ENCODE measurements at regions not wholly inside any gene's neighbourhood (a gene's known extent, or its start where the extent isn't known, plus 50 kb on each side); places are given as distances from the start of the nearest gene placed in this dataset.

- TF ChIP-seq REST (IDR thresholded peaks at IDR 0.05; ENCODE audit: low read depth, low read length) = peak; percentile 65; the same call in 1 of the 2 replicates
- peak; percentile 29; the same call in 1 of the 2 replicates for TF ChIP-seq NFIC (IDR thresholded peaks at IDR 0.05; ENCODE audit: borderline replicate concordance)
- TF ChIP-seq PBX3 (IDR thresholded peaks at IDR 0.05) = peak; percentile 47
- TF ChIP-seq, protein P1, sequence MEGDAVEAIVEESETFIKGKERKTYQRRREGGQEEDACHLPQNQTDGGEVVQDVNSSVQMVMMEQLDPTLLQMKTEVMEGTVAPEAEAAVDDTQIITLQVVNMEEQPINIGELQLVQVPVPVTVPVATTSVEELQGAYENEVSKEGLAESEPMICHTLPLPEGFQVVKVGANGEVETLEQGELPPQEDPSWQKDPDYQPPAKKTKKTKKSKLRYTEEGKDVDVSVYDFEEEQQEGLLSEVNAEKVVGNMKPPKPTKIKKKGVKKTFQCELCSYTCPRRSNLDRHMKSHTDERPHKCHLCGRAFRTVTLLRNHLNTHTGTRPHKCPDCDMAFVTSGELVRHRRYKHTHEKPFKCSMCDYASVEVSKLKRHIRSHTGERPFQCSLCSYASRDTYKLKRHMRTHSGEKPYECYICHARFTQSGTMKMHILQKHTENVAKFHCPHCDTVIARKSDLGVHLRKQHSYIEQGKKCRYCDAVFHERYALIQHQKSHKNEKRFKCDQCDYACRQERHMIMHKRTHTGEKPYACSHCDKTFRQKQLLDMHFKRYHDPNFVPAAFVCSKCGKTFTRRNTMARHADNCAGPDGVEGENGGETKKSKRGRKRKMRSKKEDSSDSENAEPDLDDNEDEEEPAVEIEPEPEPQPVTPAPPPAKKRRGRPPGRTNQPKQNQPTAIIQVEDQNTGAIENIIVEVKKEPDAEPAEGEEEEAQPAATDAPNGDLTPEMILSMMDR (IDR thresholded peaks at IDR 0.05) = peak; percentile 94
- TF ChIP-seq RCOR1 (IDR thresholded peaks at IDR 0.05; ENCODE audit: low read length) = peak; percentile 61; the same call in 1 of the 2 replicates
- peak; percentile 92 for TF ChIP-seq RXRA (IDR thresholded peaks at IDR 0.05; ENCODE audit: borderline replicate concordance, low read depth)
- TF ChIP-seq POLR2AphosphoS5 (IDR thresholded peaks at IDR 0.05; ENCODE audit: low read depth, low read length) = peak; percentile 79
- no peak; the same call in none of the 2 replicates for TF ChIP-seq NRF1 (IDR thresholded peaks at IDR 0.05; ENCODE audit: low read depth, low read length)
- peak; percentile 97 for TF ChIP-seq TAF1 (IDR thresholded peaks at IDR 0.05; ENCODE audit: borderline replicate concordance, low read depth, low read length)
- no peak for TF ChIP-seq FOXM1 (IDR thresholded peaks at IDR 0.05; ENCODE audit: low read depth)
- no peak for TF ChIP-seq RFX5 (IDR thresholded peaks at IDR 0.05; ENCODE audit: low read length)
- TF ChIP-seq, protein P2, sequence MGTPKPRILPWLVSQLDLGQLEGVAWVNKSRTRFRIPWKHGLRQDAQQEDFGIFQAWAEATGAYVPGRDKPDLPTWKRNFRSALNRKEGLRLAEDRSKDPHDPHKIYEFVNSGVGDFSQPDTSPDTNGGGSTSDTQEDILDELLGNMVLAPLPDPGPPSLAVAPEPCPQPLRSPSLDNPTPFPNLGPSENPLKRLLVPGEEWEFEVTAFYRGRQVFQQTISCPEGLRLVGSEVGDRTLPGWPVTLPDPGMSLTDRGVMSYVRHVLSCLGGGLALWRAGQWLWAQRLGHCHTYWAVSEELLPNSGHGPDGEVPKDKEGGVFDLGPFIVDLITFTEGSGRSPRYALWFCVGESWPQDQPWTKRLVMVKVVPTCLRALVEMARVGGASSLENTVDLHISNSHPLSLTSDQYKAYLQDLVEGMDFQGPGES (IDR thresholded peaks at IDR 0.05; ENCODE audit: low read depth, low read length) = no peak
- TF ChIP-seq MAX (IDR thresholded peaks at IDR 0.05; ENCODE audit: low read depth) = peak; percentile 96
- TF ChIP-seq ELF1 (IDR thresholded peaks at IDR 0.05) = peak; percentile 79
- peak in 1 of 2 experiments; percentile 62; a peak in 1 of 4 replicates for TF ChIP-seq EP300 (IDR thresholded peaks at IDR 0.05; ENCODE audit: borderline replicate concordance in 1 of 2, low read depth in 1 of 2, low read length in 1 of 2)
- TF ChIP-seq SMC3 (IDR thresholded peaks at IDR 0.05; ENCODE audit: low read depth, low read length) = peak; percentile 17; the same call in 1 of the 2 replicates
- TF ChIP-seq GATA2 (CRISPR knock-in tag; IDR thresholded peaks at IDR 0.05) = no peak
- no peak for TF ChIP-seq FOSL2 (IDR thresholded peaks at IDR 0.05; ENCODE audit: borderline replicate concordance, low read depth)
- 0 out of 2 replicates have a peak, but pooled peaks have one; percentile 8 for TF ChIP-seq TEAD4 (IDR thresholded peaks at IDR 0.05; ENCODE audit: borderline replicate concordance, insufficient read depth)
- TF ChIP-seq TCF12 (IDR thresholded peaks at IDR 0.05) = no peak; the same call in 1 of the 2 replicates
- peak; percentile 89 for TF ChIP-seq MXI1 (IDR thresholded peaks at IDR 0.05; ENCODE audit: low read depth, low read length)
Measured at GRCh38 chr7:149624419-149625339, 127.1 kb upstream of the ZNF746 start (continued).
